DMS153 (cell line): ENCODE measurements at regions not wholly inside any gene's neighbourhood (a gene's known extent, or its start where the extent isn't known, plus 50 kb on each side); places are given as distances from the start of the nearest gene placed in this dataset.
"Not testable (repeated sequence)": the region's sequence is repeated elsewhere in the genome, so short reads cannot be mapped to it uniquely, and the experiment has no call there.

ENCODE experiments used
- DNase-seq: peaks from one replicate; lab custom pipeline; 2025; lab: John Stamatoyannopoulos, UW

- not testable (repeated sequence) for DNase-seq
Measured at GRCh38 chr9:135405145-135405464, 74.5 kb upstream of the PPP1R26 start.

DNA sequence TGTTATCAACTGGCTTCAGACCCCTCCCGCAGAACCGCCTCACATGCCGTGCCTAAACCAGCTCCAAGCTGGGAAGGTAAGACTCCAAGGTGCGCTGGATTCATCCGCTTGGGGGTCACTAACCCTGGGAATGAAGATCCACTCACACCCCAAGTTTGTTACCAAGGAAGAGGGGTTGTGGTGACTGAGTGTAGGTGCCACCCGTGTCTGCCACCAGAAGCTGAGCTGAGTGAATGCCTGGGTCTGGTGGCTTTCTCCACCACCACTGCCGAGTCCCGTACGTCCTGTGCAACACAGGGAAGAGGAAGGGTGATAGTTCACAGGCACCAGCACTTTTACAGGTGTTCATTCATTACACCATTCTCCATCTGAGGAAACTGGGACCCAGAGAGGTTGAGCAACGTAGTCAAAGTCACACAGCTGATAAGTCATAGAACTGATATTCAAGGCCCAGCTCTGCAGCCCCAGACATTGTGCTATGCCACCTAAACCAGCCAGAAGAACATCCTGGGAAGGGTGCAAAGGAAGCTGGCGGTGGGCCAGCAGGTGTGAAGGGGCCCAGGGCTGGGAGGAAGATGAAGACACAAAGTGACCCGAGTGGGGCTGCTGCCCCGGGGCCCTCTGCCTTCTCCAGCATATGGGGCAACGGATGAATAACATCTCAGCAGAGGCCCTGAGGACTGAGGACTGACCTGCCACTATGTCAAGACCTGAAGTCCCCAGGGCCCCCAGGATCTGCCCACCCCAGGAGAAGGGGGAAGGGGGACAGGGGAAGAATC, 70.9 kb upstream of the PPP1R26 start:
- DNase-seq: no peak

GRCh38 chr9:135409286-135410200, 70.0 kb upstream of the PPP1R26 start:
- DNase-seq: no peak

- DNase-seq: no peak
Measured at GRCh38 chr9:135410421-135410820, 69.2 kb upstream of the PPP1R26 start.

GRCh38 chr9:135410831-135411473, 68.6 kb upstream of the PPP1R26 start:
- no peak for DNase-seq

- DNase-seq: not testable (repeated sequence)
Measured at GRCh38 chr9:135411605-135412004, 68.0 kb upstream of the PPP1R26 start.

GRCh38 chr9:135412315-135413085, 67.1 kb upstream of the PPP1R26 start:
- peak; percentile 49 for DNase-seq

DNA sequence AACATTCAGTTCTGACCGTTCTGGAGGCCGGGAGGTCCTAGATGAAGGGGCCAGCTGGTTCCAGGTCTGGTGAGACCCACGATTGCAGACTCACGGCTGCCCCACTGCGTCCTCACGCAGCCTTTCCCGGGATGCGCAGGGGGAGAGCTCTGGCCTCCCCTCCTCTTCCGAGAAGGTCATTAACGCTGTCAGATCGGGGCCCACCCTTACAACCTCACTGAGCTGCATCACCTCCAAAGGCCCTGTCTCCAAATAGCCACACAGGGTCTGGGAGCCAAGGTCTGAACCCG, 66.6 kb upstream of the PPP1R26 start:
- no peak for DNase-seq

DNA sequence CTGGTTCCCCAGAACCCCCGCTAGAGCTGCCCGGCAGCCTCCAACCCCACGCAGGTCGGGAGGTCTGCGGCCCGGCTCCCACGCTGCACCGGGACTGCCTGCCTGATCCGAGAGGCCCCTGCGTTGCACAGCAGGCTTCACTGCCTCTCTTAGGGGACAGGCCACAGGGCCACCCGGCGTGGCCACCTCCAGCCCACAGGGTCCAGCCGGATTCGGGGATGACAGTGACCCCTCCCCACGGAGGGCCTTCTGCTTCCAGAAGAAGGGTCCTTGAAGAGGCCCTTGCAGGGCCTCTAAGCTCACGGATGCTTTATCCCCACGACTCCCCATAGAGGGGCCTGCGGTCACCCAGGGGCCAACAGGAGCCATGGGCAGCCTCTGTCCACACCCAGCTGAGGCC, 66.1 kb upstream of the PPP1R26 start:
- DNase-seq: no peak

- DNase-seq: no peak
Measured at GRCh38 chr9:135414293-135414692, 65.3 kb upstream of the PPP1R26 start.

- DNase-seq: no peak
Measured at GRCh38 chr9:135415586-135415985, 64.0 kb upstream of the PPP1R26 start.

GRCh38 chr9:135416664-135417290, 62.8 kb upstream of the PPP1R26 start:
- no peak for DNase-seq

GRCh38 chr9:135418161-135418560, 61.4 kb upstream of the PPP1R26 start:
- DNase-seq: no peak

DNA sequence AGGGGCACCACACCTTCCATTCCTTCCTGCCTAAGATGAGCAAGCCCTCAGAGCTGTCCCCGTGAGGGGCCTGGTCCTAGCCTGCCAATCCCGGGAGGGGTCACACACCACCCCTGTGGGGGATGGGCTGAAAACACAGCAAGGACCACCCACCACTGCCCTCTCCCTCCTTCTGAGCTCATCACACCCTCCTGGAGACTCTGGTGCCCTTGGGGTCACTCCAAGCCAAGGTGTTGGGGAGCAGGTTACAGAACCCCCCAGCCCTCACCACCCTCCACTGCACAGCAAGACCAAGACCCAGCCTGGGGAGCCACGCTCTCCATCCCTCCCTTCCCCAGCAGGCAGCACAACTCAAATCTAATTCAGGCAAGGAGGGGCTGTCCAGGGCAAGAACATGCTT, 60.5 kb upstream of the PPP1R26 start:
- DNase-seq: no peak

DNA sequence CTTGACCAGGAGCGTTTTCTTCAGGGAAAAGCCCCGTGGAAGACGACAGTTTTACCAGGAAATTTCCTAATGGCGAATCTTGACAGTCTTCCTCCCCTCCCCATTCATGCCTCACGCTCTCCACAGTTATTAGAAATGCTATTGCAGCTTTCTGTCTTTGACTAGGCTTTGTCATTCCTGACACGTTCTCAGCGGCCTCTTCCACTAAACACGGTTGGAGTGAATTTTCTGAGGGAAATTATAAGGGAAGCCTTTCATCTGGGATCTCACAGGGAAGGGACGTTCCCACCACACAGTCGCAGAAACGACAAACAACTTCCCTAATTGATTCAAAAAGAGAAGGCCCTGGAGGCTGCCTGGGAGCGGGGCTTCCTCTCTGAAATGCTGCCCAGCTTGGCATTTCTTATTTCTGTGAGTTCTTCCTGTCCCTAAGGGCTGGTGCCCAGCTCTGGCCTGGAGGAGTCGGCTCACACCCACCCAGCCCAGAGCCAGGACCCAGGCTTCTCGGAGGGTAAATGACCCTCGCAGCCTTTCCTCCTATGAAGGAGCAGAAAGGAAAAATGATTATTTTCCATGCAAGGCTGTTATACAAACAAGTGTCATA, 57.1 kb upstream of the PPP1R26 start:
- no peak for DNase-seq

- no peak for DNase-seq
Measured at GRCh38 chr9:135423725-135424124, 55.9 kb upstream of the PPP1R26 start.
